ENCODE measurements at regions not wholly inside any gene's neighbourhood (a gene's known extent, or its start where the extent isn't known, plus 50 kb on each side); places are given as distances from the start of the nearest gene placed in this dataset.
A peak's percentile ranks its signal among the peaks of the same experiment; 100 is the strongest.

GRCh38 chr4:147325571-147325981, 155.3 kb upstream of the EDNRA start:
- no peak for DNase-seq

- DNase-seq = peak; percentile 78
Observed at GRCh38 chr4:147326591-147326990, 154.3 kb upstream of the EDNRA start.

GRCh38 chr4:147327322-147327721, 153.6 kb upstream of the EDNRA start:
- peak; percentile 5 for DNase-seq

GRCh38 chr4:147328189-147328588, 152.7 kb upstream of the EDNRA start:
- no peak for DNase-seq

GRCh38 chr4:147328756-147329446, 152.0 kb upstream of the EDNRA start:
- DNase-seq = no peak

- no peak for DNase-seq
Observed at GRCh38 chr4:147332091-147332490, 148.8 kb upstream of the EDNRA start.

- DNase-seq = peak; percentile 17
Observed at GRCh38 chr4:147334478-147334877, 146.4 kb upstream of the EDNRA start.

GRCh38 chr4:147335183-147335582, 145.7 kb upstream of the EDNRA start:
- DNase-seq = no peak

- DNase-seq = peak; percentile 73
Observed at GRCh38 chr4:147336252-147336651, 144.6 kb upstream of the EDNRA start.

GRCh38 chr4:147339100-147339499, 141.8 kb upstream of the EDNRA start:
- no peak for DNase-seq

- DNase-seq = peak; percentile 72
Observed at GRCh38 chr4:147340111-147340510, 140.8 kb upstream of the EDNRA start.

GRCh38 chr4:147340591-147341120, 140.2 kb upstream of the EDNRA start:
- DNase-seq = peak; percentile 74

GRCh38 chr4:147343692-147344091, 137.2 kb upstream of the EDNRA start:
- no peak for DNase-seq

- DNase-seq = no peak
Observed at GRCh38 chr4:147345662-147346061, 135.2 kb upstream of the EDNRA start.

- DNase-seq = no peak
Observed at GRCh38 chr4:147347217-147347616, 133.7 kb upstream of the EDNRA start.

- no peak for DNase-seq
Observed at GRCh38 chr4:147349193-147349592, 131.7 kb upstream of the EDNRA start.

GRCh38 chr4:147351083-147351787, 129.7 kb upstream of the EDNRA start:
- DNase-seq = no peak

GRCh38 chr4:147354237-147354636, 126.7 kb upstream of the EDNRA start:
- DNase-seq = no peak

GRCh38 chr4:147355032-147355656, 125.8 kb upstream of the EDNRA start:
- DNase-seq = no peak

GRCh38 chr4:147355847-147356246, 125.0 kb upstream of the EDNRA start:
- peak; percentile 39 for DNase-seq

GRCh38 chr4:147360301-147360700, 120.6 kb upstream of the EDNRA start:
- peak; percentile 15 for DNase-seq

- DNase-seq = peak; percentile 83
Observed at GRCh38 chr4:147361726-147362125, 119.2 kb upstream of the EDNRA start.

- no peak for DNase-seq
Observed at GRCh38 chr4:147362938-147363337, 118.0 kb upstream of the EDNRA start.

- no peak for DNase-seq
Observed at GRCh38 chr4:147363514-147363913, 117.4 kb upstream of the EDNRA start.
